ENCODE measurements at regions not wholly inside any gene's neighbourhood (a gene's known extent, or its start where the extent isn't known, plus 50 kb on each side); places are given as distances from the start of the nearest gene placed in this dataset.

DNA sequence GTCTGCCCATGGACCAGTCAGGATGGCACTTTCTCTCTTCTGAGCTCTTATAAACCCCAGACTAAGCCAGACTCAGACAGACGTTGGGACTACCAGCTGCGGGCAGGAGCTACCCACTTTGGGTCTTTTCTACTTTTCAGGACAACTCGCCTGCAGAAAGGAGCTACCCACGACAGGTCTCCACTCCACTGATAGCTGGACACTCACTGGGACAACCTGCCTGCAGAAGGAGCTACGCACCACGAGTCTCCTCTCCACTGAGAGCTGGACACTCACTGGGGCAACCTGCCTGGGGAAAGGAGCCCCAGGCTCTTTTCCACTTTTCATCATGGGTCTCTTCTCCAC is 1440.2 kb upstream of the ACO1 start:
- Histone ChIP-seq H3K4me2 (ENCODE audit: low read length, poor library complexity, severe bottlenecking) (no peak overlapping the region), H3K18ac (ENCODE audit: low read depth in 1 of 2, low read length in 2 of 2) (no peak overlapping the region), H4K8ac (ENCODE audit: low read length) (no peak overlapping the region), H3K14ac (ENCODE audit: low read length in 2 of 2) (no peak overlapping the region), H3K9ac (ENCODE audit: low read length) (no peak overlapping the region), H3K79me1 (replicated peaks; ENCODE audit: low read length, poor library complexity, severe bottlenecking) (no peaks in the 10 kb centered on the region), H3K27me3 (ENCODE audit: control insufficient read depth in 1 of 2, insufficient read depth in 1 of 2, low read length in 2 of 2) (no peaks in the 10 kb centered on the region), H3K4ac (ENCODE audit: low read depth in 1 of 2, low read length in 2 of 2) (no peak overlapping the region), H2BK15ac (ENCODE audit: low read depth, poor library complexity, severe bottlenecking) (no peak overlapping the region), H2BK12ac (ENCODE audit: low read length in 2 of 2) (no peak overlapping the region), H3K4me3 (ENCODE audit: insufficient read depth in 1 of 2, low read depth in 1 of 2, low read length in 2 of 2) (no peak overlapping the region), H4K91ac (ENCODE audit: low read length) (no peak overlapping the region), H2AK5ac (ENCODE audit: low read length, severe bottlenecking) (no peak overlapping the region), H3K36me3 (ENCODE audit: control insufficient read depth in 1 of 2, insufficient read depth in 2 of 2, low read depth in 1 of 2, low read length in 2 of 2) (no peaks in the 10 kb centered on the region), H2BK120ac (ENCODE audit: low read depth, low read length) (no peak overlapping the region), H2BK5ac (ENCODE audit: low read depth, low read length, poor library complexity, severe bottlenecking) (no peak overlapping the region), H3K23ac (ENCODE audit: low read length in 2 of 2) (no peak overlapping the region), H3K27ac (ENCODE audit: low read length, poor library complexity, severe bottlenecking) (no peak overlapping the region), H3K9me3 (ENCODE audit: control insufficient read depth, low read length) (peaks cover 14% of the 10 kb centered on the region), H3K4me1 (ENCODE audit: control insufficient read depth, insufficient read depth, low read depth, low read length) (no peaks in the 10 kb centered on the region), H2AFZ (ENCODE audit: low read depth, low read length) (no peak overlapping the region)
- no peak for DNase-seq
- 79% methylated on average over 6 of the region's 6 CpGs for whole genome bisulfite sequencing

DNA sequence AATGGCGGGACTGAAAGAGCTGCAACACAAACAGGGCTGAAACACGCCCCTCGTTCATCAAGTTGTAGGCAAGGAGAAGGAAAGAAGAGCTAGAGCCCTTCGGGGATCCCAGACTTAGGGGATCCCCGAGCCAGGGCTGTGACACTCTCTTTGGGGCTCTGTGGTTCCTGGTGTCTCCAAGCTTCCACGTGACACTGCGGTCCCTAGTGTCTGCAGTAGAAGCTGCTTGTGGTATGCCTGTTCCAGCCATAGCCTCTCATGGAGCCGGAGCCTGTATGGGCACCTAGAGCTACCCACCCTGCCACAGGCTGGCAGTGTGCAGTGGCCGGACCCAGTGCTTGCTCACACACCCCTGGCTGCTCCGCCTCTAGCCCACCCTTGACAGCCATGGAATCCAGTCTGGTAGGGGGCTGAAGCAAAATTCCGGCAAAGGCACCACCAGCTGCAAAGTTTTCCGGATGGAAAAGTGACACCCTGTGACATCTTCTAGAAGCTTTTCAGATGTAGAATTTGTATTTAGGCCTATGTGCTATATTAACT is 1439.6 kb upstream of the ACO1 start:
- Histone ChIP-seq H3K79me1 (replicated peaks; ENCODE audit: low read length, poor library complexity, severe bottlenecking) (no peaks in the 10 kb centered on the region), H3K4me3 (ENCODE audit: insufficient read depth in 1 of 2, low read depth in 1 of 2, low read length in 2 of 2) (no peak overlapping the region), H2BK12ac (ENCODE audit: low read length in 2 of 2) (no peak overlapping the region), H3K23ac (ENCODE audit: low read length in 2 of 2) (no peak overlapping the region), H3K27me3 (ENCODE audit: control insufficient read depth in 1 of 2, insufficient read depth in 1 of 2, low read length in 2 of 2) (no peaks in the 10 kb centered on the region), H4K8ac (ENCODE audit: low read length) (no peak overlapping the region), H3K14ac (ENCODE audit: low read length in 2 of 2) (no peak overlapping the region), H3K27ac (ENCODE audit: low read length, poor library complexity, severe bottlenecking) (no peak overlapping the region), H2BK15ac (ENCODE audit: low read depth, poor library complexity, severe bottlenecking) (no peak overlapping the region), H3K9me3 (ENCODE audit: control insufficient read depth, low read length) (peaks cover 14% of the 10 kb centered on the region), H2BK5ac (ENCODE audit: low read depth, low read length, poor library complexity, severe bottlenecking) (no peak overlapping the region), H3K4ac (ENCODE audit: low read depth in 1 of 2, low read length in 2 of 2) (no peak overlapping the region), H3K4me2 (ENCODE audit: low read length, poor library complexity, severe bottlenecking) (no peak overlapping the region), H2BK120ac (ENCODE audit: low read depth, low read length) (no peak overlapping the region), H2AK5ac (ENCODE audit: low read length, severe bottlenecking) (no peak overlapping the region), H3K36me3 (ENCODE audit: control insufficient read depth in 1 of 2, insufficient read depth in 2 of 2, low read depth in 1 of 2, low read length in 2 of 2) (no peaks in the 10 kb centered on the region), H3K9ac (ENCODE audit: low read length) (no peak overlapping the region), H2AFZ (ENCODE audit: low read depth, low read length) (no peak overlapping the region), H3K4me1 (ENCODE audit: control insufficient read depth, insufficient read depth, low read depth, low read length) (no peaks in the 10 kb centered on the region), H4K91ac (ENCODE audit: low read length) (no peak overlapping the region), H3K18ac (ENCODE audit: low read depth in 1 of 2, low read length in 2 of 2) (no peak overlapping the region)
- 90% methylated on average over 12 of the region's 12 CpGs for WGBS
- no peak for DNase-seq

DNA sequence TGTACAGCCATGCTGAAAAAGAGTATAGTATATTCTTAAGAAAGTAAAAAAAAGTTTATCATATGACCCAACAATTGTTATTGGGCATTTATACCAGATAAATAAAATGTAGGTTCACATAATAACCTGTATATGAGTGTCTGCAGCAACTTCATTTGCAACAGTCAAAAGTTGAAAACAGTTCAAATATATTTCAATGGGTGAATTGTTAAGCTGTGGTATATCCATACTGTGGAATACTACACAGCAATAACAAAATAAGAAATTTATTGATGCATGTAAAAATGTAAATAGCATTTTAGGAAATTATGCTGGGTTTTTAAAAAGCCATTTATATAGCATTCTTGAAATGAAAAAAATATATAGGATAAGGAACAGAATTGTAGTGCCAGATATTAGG is 1420.1 kb upstream of the ACO1 start:
- Histone ChIP-seq H2BK120ac (ENCODE audit: low read depth, low read length) (no peak overlapping the region), H2BK12ac (ENCODE audit: low read length in 2 of 2) (no peak overlapping the region), H2BK15ac (ENCODE audit: low read depth, poor library complexity, severe bottlenecking) (no peak overlapping the region), H4K91ac (ENCODE audit: low read length) (no peak overlapping the region), H3K18ac (ENCODE audit: low read depth in 1 of 2, low read length in 2 of 2) (no peak overlapping the region), H3K14ac (ENCODE audit: low read length in 2 of 2) (no peak overlapping the region), H3K4me3 (ENCODE audit: insufficient read depth in 1 of 2, low read depth in 1 of 2, low read length in 2 of 2) (no peak overlapping the region), H3K9ac (ENCODE audit: low read length) (no peak overlapping the region), H3K4ac (ENCODE audit: low read depth in 1 of 2, low read length in 2 of 2) (no peak overlapping the region), H3K36me3 (ENCODE audit: control insufficient read depth in 1 of 2, insufficient read depth in 2 of 2, low read depth in 1 of 2, low read length in 2 of 2) (no peaks in the 10 kb centered on the region), H2BK5ac (ENCODE audit: low read depth, low read length, poor library complexity, severe bottlenecking) (no peak overlapping the region), H2AFZ (ENCODE audit: low read depth, low read length) (no peak overlapping the region), H2AK5ac (ENCODE audit: low read length, severe bottlenecking) (no peak overlapping the region), H3K4me2 (ENCODE audit: low read length, poor library complexity, severe bottlenecking) (no peak overlapping the region), H3K23ac (ENCODE audit: low read length in 2 of 2) (no peak overlapping the region), H4K8ac (ENCODE audit: low read length) (no peak overlapping the region), H3K4me1 (ENCODE audit: control insufficient read depth, insufficient read depth, low read depth, low read length) (no peaks in the 10 kb centered on the region), H3K79me1 (replicated peaks; ENCODE audit: low read length, poor library complexity, severe bottlenecking) (no peaks in the 10 kb centered on the region), H3K9me3 (ENCODE audit: control insufficient read depth, low read length) (peaks cover 13% of the 10 kb centered on the region), H3K27ac (ENCODE audit: low read length, poor library complexity, severe bottlenecking) (no peak overlapping the region), H3K27me3 (ENCODE audit: control insufficient read depth in 1 of 2, insufficient read depth in 1 of 2, low read length in 2 of 2) (no peaks in the 10 kb centered on the region)
- no peak for DNase-seq

DNA sequence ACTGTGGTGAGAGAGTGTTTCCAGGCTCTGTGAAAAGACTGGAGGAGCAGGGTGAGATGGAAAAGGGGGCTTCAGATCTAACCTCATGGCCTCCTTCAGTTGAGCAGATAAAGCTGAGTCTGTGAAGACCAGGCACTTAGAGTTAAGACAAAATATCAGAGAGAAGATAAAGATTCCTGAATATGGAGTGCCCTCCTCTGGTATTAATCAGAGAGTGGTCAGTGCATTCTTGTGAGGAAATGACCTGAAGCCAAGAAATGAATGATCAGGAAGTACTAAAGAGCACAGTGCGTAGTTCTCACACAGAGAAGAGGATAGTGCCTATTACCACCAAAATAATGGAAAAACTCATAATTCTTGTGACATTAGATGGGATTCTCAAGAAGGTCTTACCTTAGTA is 1417.0 kb upstream of the ACO1 start:
- no peak overlapping the region for H3K14ac ChIP-seq (ENCODE audit: low read length in 2 of 2)
- no CpG with 5 or more reads among the region's 1 CpG for WGBS
- H3K9ac ChIP-seq (ENCODE audit: low read length): no peak overlapping the region
- no peak overlapping the region for H4K91ac ChIP-seq (ENCODE audit: low read length)
- H3K36me3 ChIP-seq (ENCODE audit: control insufficient read depth in 1 of 2, insufficient read depth in 2 of 2, low read depth in 1 of 2, low read length in 2 of 2): no peaks in the 10 kb centered on the region
- DNase-seq: no peak
- no peaks in the 10 kb centered on the region for H3K4me1 ChIP-seq (ENCODE audit: control insufficient read depth, insufficient read depth, low read depth, low read length)
- no peak overlapping the region for H4K8ac ChIP-seq (ENCODE audit: low read length)
- H2AK5ac ChIP-seq (ENCODE audit: low read length, severe bottlenecking): no peak overlapping the region
- H3K4ac ChIP-seq (ENCODE audit: low read depth in 1 of 2, low read length in 2 of 2): no peak overlapping the region
- no peak overlapping the region for H3K23ac ChIP-seq (ENCODE audit: low read length in 2 of 2)
- no peak overlapping the region for H3K27ac ChIP-seq (ENCODE audit: low read length, poor library complexity, severe bottlenecking)
- H2BK5ac ChIP-seq (ENCODE audit: low read depth, low read length, poor library complexity, severe bottlenecking): no peak overlapping the region
- H3K79me1 ChIP-seq (replicated peaks; ENCODE audit: low read length, poor library complexity, severe bottlenecking): no peaks in the 10 kb centered on the region
- H3K27me3 ChIP-seq (ENCODE audit: control insufficient read depth in 1 of 2, insufficient read depth in 1 of 2, low read length in 2 of 2): no peaks in the 10 kb centered on the region
- H3K4me3 ChIP-seq (ENCODE audit: insufficient read depth in 1 of 2, low read depth in 1 of 2, low read length in 2 of 2): no peak overlapping the region
- H3K18ac ChIP-seq (ENCODE audit: low read depth in 1 of 2, low read length in 2 of 2): no peak overlapping the region
- H2BK120ac ChIP-seq (ENCODE audit: low read depth, low read length): no peak overlapping the region
- H2BK12ac ChIP-seq (ENCODE audit: low read length in 2 of 2): no peak overlapping the region
- peaks cover 13% of the 10 kb centered on the region for H3K9me3 ChIP-seq (ENCODE audit: control insufficient read depth, low read length)
- H2BK15ac ChIP-seq (ENCODE audit: low read depth, poor library complexity, severe bottlenecking): no peak overlapping the region
- no peak overlapping the region for H2AFZ ChIP-seq (ENCODE audit: low read depth, low read length)
- H3K4me2 ChIP-seq (ENCODE audit: low read length, poor library complexity, severe bottlenecking): no peak overlapping the region
